MM.1S (cell line): ENCODE measurements at regions not wholly inside any gene's neighbourhood (a gene's known extent, or its start where the extent isn't known, plus 50 kb on each side); places are given as distances from the start of the nearest gene placed in this dataset.

ENCODE experiments used
- DNase-seq: peaks from one replicate; pipeline ENCODE4 v3.0.0-alpha.2; 2015
- H2AFZ ChIP-seq: fragments of 300-600 bp; sonication (generic); 2 replicates; pipeline ENCODE4 v1.6.0; 2016; ENCODE audit warnings: antibody characterized with exemption, low read length
- H3F3A ChIP-seq: fragments of 300-600 bp; sonication (generic); 2 replicates; pipeline ENCODE4 v1.6.1; 2016; ENCODE audit warnings: mild to moderate bottlenecking, antibody characterized with exemption, low read length, moderate library complexity, mixed read lengths; ENCODE audit not compliant: insufficient read depth
- H3K27ac ChIP-seq: fragments of 300-600 bp; sonication (generic); 2 replicates; pipeline ENCODE4 v1.5.1; 2016; ENCODE audit warnings: mild to moderate bottlenecking, low read length
- H3K27me3 ChIP-seq: fragments of 300-600 bp; sonication (generic); replicated peaks from 2 replicates; pipeline ENCODE4 v1.6.0; 2016; ENCODE audit warnings: low read length; ENCODE audit not compliant: insufficient read depth
- H3K36me3 ChIP-seq: fragments of 300-600 bp; sonication (generic); replicated peaks from 2 replicates; pipeline ENCODE4 v1.6.1; 2016; ENCODE audit warnings: mild to moderate bottlenecking, low read length, mixed read lengths; ENCODE audit not compliant: insufficient read depth
- H3K4me1 ChIP-seq: fragments of 300-600 bp; sonication (generic); 2 replicates; pipeline ENCODE4 v1.6.1; 2016; ENCODE audit warnings: low read length, mixed read lengths
- H3K4me2 ChIP-seq: fragments of 300-600 bp; sonication (generic); 2 replicates; pipeline ENCODE4 v1.6.0; 2016; ENCODE audit warnings: low read depth, low read length
- H3K4me3 ChIP-seq: fragments of 300-600 bp; sonication (generic); 2 replicates; pipeline ENCODE4 v1.5.1; 2016; ENCODE audit warnings: low read length, mixed read lengths
- H3K79me2 ChIP-seq: fragments of 300-600 bp; sonication (generic); 2 replicates; pipeline ENCODE4 v1.6.1; 2016; ENCODE audit warnings: mixed run types, low read length, mixed read lengths
- H3K9ac ChIP-seq: fragments of 300-600 bp; sonication (generic); 2 replicates; pipeline ENCODE4 v1.6.1; 2016; ENCODE audit warnings: low read length, mixed read lengths
- H3K9me2 ChIP-seq: fragments of 300-600 bp; sonication (generic); replicated peaks from 2 replicates; pipeline ENCODE4 v1.6.1; 2016; ENCODE audit warnings: mild to moderate bottlenecking, low read length, mixed read lengths; ENCODE audit not compliant: insufficient read depth
- H3K9me3 ChIP-seq: fragments of 300-600 bp; sonication (generic); replicated peaks from 2 replicates; pipeline ENCODE4 v1.6.1; 2016; ENCODE audit warnings: mild to moderate bottlenecking, low read length, mixed read lengths; ENCODE audit not compliant: insufficient read depth
- H4K20me1 ChIP-seq: fragments of 300-600 bp; sonication (generic); 2 replicates; pipeline ENCODE4 v1.6.1; 2016; ENCODE audit warnings: mild to moderate bottlenecking, low read length, moderate library complexity, mixed read lengths; ENCODE audit not compliant: insufficient read depth
- CTCF ChIP-seq: fragments of 300-600 bp; sonication (generic); IDR thresholded peaks from 2 replicates; pipeline ENCODE4 v1.5.1; 2016; ENCODE audit warnings: antibody characterized with exemption, low read length, mixed read lengths
- EZH2 ChIP-seq: fragments of 300-600 bp; sonication (generic); optimal IDR thresholded peaks from 2 replicates; pipeline ENCODE3; 2017; ENCODE audit warnings: low read depth, mild to moderate bottlenecking, antibody characterized with exemption, low read length, mixed read lengths
- EZH2phosphoT487 ChIP-seq: fragments of 300-600 bp; sonication (generic); IDR thresholded peaks from 2 replicates; pipeline ENCODE4 v1.6.1; 2018; ENCODE audit warnings: antibody characterized with exemption, low read length

- Histone ChIP-seq H3K79me2 (no peaks in the 10 kb centered on the region), H3F3A (no peaks in the 10 kb centered on the region), H3K4me1 (no peaks in the 10 kb centered on the region), H3K4me2 (no peak overlapping the region), H3K9ac (no peak overlapping the region), H3K9me2 (no peaks in the 10 kb centered on the region), H3K9me3 (no peaks in the 10 kb centered on the region), H3K27me3 (no peaks in the 10 kb centered on the region), H3K4me3 (no peak overlapping the region), H3K27ac (no peak overlapping the region), H2AFZ (no peak overlapping the region), H4K20me1 (no peaks in the 10 kb centered on the region), H3K36me3 (no peaks in the 10 kb centered on the region)
- TF ChIP-seq CTCF: no peak
- DNase-seq: no peak
Observed at GRCh38 chr5:38612851-38613250, 56.4 kb upstream of the LIFR start.

GRCh38 chr5:38613490-38613889 is 57.0 kb upstream of the LIFR start:
- Histone ChIP-seq H3K36me3 (no peaks in the 10 kb centered on the region), H3K4me2 (no peak overlapping the region), H3K9me2 (no peaks in the 10 kb centered on the region), H3K9me3 (no peaks in the 10 kb centered on the region), H3K27me3 (no peaks in the 10 kb centered on the region), H3K4me1 (no peaks in the 10 kb centered on the region), H3F3A (no peaks in the 10 kb centered on the region), H3K4me3 (no peak overlapping the region), H4K20me1 (no peaks in the 10 kb centered on the region), H3K79me2 (no peaks in the 10 kb centered on the region), H3K9ac (no peak overlapping the region), H2AFZ (no peak overlapping the region), H3K27ac (no peak overlapping the region)
- no peak for TF ChIP-seq EZH2phosphoT487
- TF ChIP-seq EZH2: no peak
- no peak for DNase-seq

DNA sequence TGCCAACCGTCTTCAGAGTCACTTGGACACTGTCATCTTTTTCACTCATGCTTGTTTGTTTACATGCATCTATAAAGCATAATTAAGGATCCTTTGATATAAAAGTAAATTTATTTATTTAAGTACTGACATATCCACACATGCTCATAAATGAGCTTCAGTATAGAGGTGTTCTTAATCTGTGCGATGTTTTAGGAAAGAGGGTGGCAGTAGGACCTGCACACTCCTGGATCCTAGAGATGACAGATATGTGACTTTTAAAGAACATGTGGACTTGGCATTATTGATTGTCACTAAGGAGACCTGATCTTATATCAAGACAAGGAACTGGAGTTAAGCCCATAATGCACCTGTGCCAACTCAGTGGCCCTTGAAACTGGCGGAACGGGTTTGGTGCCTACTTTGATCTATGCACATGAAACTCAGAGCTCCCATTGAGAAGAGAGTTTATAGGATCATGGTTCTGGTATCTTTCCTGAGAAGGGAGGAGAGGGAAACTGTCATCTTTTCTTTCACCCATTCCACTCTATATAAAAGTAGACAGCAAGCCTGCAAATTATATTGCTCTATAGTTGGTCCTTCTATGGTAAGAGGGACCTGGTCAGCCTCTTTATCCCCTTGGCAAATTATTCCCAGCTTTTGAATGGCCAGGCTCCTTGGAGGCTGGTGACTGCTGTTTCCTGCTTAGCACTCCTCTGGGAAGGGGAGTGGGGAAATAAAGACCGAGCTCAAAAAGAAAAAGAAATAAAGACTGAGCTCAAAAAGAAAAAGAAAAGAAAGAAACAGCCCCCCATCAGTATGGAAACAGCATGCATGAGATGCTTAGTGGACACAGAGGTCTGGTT is 57.8 kb upstream of the LIFR start:
- H3K9ac ChIP-seq: no peak overlapping the region
- H3K27ac ChIP-seq: no peak overlapping the region
- no peak for DNase-seq
- no peaks in the 10 kb centered on the region for H3K27me3 ChIP-seq
- TF ChIP-seq EZH2: no peak
- no peak for TF ChIP-seq EZH2phosphoT487
- no peak for TF ChIP-seq CTCF
- H3K4me1 ChIP-seq: no peaks in the 10 kb centered on the region
- H2AFZ ChIP-seq: no peak overlapping the region
- H3K9me2 ChIP-seq: no peaks in the 10 kb centered on the region
- no peaks in the 10 kb centered on the region for H3K79me2 ChIP-seq
- no peak overlapping the region for H3K4me3 ChIP-seq
- H3K36me3 ChIP-seq: no peaks in the 10 kb centered on the region
- H3F3A ChIP-seq: no peaks in the 10 kb centered on the region
- H4K20me1 ChIP-seq: no peaks in the 10 kb centered on the region
- H3K9me3 ChIP-seq: no peaks in the 10 kb centered on the region
- no peak overlapping the region for H3K4me2 ChIP-seq

- TF ChIP-seq CTCF: no peak
- TF ChIP-seq EZH2phosphoT487: no peak
- no peak for TF ChIP-seq EZH2
- H3K79me2 ChIP-seq: no peaks in the 10 kb centered on the region
- no peaks in the 10 kb centered on the region for H3K9me3 ChIP-seq
- no peaks in the 10 kb centered on the region for H3K4me1 ChIP-seq
- no peaks in the 10 kb centered on the region for H3K27me3 ChIP-seq
- no peak overlapping the region for H3K4me3 ChIP-seq
- no peaks in the 10 kb centered on the region for H3K9me2 ChIP-seq
- no peak overlapping the region for H2AFZ ChIP-seq
- no peak overlapping the region for H3K27ac ChIP-seq
- no peaks in the 10 kb centered on the region for H3K36me3 ChIP-seq
- no peak overlapping the region for H3K4me2 ChIP-seq
- no peaks in the 10 kb centered on the region for H4K20me1 ChIP-seq
- DNase-seq: no peak
- H3K9ac ChIP-seq: no peak overlapping the region
- H3F3A ChIP-seq: no peaks in the 10 kb centered on the region
Observed at GRCh38 chr5:38615042-38615441, 58.6 kb upstream of the LIFR start.
